ENCODE measurements at regions not wholly inside any gene's neighbourhood (a gene's known extent, or its start where the extent isn't known, plus 50 kb on each side); places are given as distances from the start of the nearest gene placed in this dataset.

DNA sequence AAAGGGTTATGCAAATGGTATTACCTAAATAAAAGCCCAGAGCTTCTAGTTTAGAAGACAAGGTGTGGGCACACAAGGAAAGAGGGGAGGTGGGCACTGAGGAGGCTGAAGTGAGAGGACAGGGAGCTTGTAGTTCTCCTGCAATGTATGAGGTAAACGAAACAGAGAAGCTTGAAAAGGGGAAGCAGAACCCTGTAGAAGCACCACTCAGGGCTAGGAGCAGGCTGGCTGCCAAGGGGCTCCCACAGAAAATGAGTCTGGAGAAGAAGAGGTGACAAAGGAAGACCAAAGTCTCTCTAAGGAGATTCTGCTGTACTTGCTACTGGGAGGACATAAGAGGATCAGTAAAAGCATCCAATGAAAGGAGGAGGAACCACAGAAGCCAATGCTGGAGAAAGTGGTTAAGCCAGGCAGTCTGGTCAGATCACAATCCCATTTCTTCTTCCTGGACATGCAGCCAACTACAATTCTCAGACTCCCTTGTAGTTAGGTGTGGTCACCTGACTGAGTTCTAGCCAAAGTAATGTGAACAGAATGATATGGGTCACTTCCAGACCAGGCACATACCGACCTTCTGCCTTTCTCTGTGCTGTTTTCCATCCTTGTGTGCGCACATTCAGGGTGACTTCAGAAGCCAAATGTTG lies 174.5 kb upstream of the MAP3K1 start:
- Histone ChIP-seq H3K4me3 (replicated peaks in 1 of 3; ENCODE audit: low read depth in 2 of 3, low read length in 3 of 3) (peak overlapping the region in 1 of 3 experiments; percentile 18), H3K9me3 (replicated peaks in 1 of 2; ENCODE audit: control insufficient read depth in 1 of 2, insufficient read depth in 1 of 2, low read length in 2 of 2) (no peaks in the 10 kb centered on the region), H3K27me3 (ENCODE audit: control insufficient read depth in 2 of 2, insufficient read depth in 2 of 2, low read length in 2 of 2) (no peaks in the 10 kb centered on the region), H3K79me2 (ENCODE audit: insufficient read depth, low read length) (no peaks in the 10 kb centered on the region), H2AFZ (ENCODE audit: insufficient read depth, low read depth, low read length, poor library complexity, severe bottlenecking) (peak overlapping the region; percentile 37), H3K36me3 (replicated peaks in 1 of 2; ENCODE audit: control insufficient read depth in 1 of 2, insufficient read depth in 2 of 2, low read length in 2 of 2) (no peaks in the 10 kb centered on the region), H3K4me2 (replicated peaks; ENCODE audit: extremely low read depth, low read length, poor library complexity, severe bottlenecking) (peak overlapping the region; percentile 13), H3K4me1 (ENCODE audit: control insufficient read depth in 1 of 2, insufficient read depth in 2 of 2, low read length in 2 of 2) (peaks cover 26 to 30% of the 10 kb centered on the region in 2 donors), H3K9ac (ENCODE audit: insufficient read depth, low read length, poor library complexity, severe bottlenecking) (no peak overlapping the region), H3K27ac (ENCODE audit: low read depth in 1 of 2, low read length in 2 of 2) (peak overlapping the region; percentile 5 to 53), H4K20me1 (ENCODE audit: insufficient read depth, low read length) (no peaks in the 10 kb centered on the region)
- TF ChIP-seq, protein P1, sequence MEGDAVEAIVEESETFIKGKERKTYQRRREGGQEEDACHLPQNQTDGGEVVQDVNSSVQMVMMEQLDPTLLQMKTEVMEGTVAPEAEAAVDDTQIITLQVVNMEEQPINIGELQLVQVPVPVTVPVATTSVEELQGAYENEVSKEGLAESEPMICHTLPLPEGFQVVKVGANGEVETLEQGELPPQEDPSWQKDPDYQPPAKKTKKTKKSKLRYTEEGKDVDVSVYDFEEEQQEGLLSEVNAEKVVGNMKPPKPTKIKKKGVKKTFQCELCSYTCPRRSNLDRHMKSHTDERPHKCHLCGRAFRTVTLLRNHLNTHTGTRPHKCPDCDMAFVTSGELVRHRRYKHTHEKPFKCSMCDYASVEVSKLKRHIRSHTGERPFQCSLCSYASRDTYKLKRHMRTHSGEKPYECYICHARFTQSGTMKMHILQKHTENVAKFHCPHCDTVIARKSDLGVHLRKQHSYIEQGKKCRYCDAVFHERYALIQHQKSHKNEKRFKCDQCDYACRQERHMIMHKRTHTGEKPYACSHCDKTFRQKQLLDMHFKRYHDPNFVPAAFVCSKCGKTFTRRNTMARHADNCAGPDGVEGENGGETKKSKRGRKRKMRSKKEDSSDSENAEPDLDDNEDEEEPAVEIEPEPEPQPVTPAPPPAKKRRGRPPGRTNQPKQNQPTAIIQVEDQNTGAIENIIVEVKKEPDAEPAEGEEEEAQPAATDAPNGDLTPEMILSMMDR (IDR thresholded peaks at IDR 0.05) = no peak
- Mint-ChIP-seq H3K4me1 (peaks cover 34% of the 10 kb centered on the region), H3K27me3 (ENCODE audit: low read depth in 3 of 3) (peaks cover 0 to 2% (median 0%) of the 10 kb centered on the region in 3 donors), H3K9me3 (peaks cover 0 to 2% (median 0%) of the 10 kb centered on the region in 7 donors), H3K36me3 (no peaks in the 10 kb centered on the region), H3K27ac (peak overlapping the region; percentile 20 to 84 (median 77)), H3K4me3 (peak overlapping the region in 1 of 2 donors; percentile 52)
- WGBS (ENCODE audit: insufficient coverage) = 43% methylated on average over 2 of the region's 3 CpGs
- peak; percentile 58 to 79 (median 61) for DNase-seq
- intact Hi-C loops (cut with micrococcal nuclease) = no loop called here

DNA sequence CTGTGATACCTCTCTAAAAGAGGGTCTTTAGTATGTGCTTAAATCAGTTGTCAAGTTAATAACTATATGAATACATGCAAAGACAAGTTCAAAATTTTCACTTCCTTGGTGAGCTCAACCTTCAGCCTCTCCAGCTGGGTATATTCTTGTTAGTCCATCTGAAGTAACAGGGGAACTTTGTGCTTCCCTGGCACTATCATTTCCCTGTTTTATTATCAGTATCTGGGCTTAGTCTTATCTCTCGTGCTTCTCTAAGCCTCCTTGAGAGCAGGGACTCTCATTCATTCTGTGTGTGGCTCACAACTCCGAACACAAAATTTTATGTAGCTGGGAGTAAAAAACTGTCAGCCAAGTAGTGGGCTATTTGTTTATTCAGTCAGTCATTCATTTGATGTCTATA lies 175.9 kb upstream of the MAP3K1 start:
- H3K4me3 Mint-ChIP-seq = no peak overlapping the region

More for the DNA sequence above, 175.9 kb upstream of the MAP3K1 start:
- no peak overlapping the region for H3K4me3 ChIP-seq (replicated peaks in 1 of 3; ENCODE audit: low read depth in 2 of 3, low read length in 3 of 3)
- no peaks in the 10 kb centered on the region for H3K9me3 ChIP-seq (replicated peaks in 1 of 2; ENCODE audit: control insufficient read depth in 1 of 2, insufficient read depth in 1 of 2, low read length in 2 of 2)
- intact Hi-C loops (cut with micrococcal nuclease) = no loop called here
- H3K27ac ChIP-seq (ENCODE audit: low read depth in 1 of 2, low read length in 2 of 2) = no peak overlapping the region
- H3K9ac ChIP-seq (ENCODE audit: insufficient read depth, low read length, poor library complexity, severe bottlenecking) = no peak overlapping the region
- H3K4me1 Mint-ChIP-seq = peaks cover 34% of the 10 kb centered on the region
- no peaks in the 10 kb centered on the region for H3K36me3 ChIP-seq (replicated peaks in 1 of 2; ENCODE audit: control insufficient read depth in 1 of 2, insufficient read depth in 2 of 2, low read length in 2 of 2)
- DNase-seq = peak in 1 of 3 donors; percentile 20
- peaks cover 0 to 2% (median 0%) of the 10 kb centered on the region in 3 donors for H3K27me3 Mint-ChIP-seq (ENCODE audit: low read depth in 3 of 3)
- H4K20me1 ChIP-seq (ENCODE audit: insufficient read depth, low read length) = no peaks in the 10 kb centered on the region
- H3K79me2 ChIP-seq (ENCODE audit: insufficient read depth, low read length) = no peaks in the 10 kb centered on the region
- peaks cover 26 to 30% of the 10 kb centered on the region in 2 donors for H3K4me1 ChIP-seq (ENCODE audit: control insufficient read depth in 1 of 2, insufficient read depth in 2 of 2, low read length in 2 of 2)
- H3K27ac Mint-ChIP-seq = peak overlapping the region in 1 of 7 donors; percentile 11
- no CpG with 5 or more reads among the region's 2 CpGs for WGBS (ENCODE audit: insufficient coverage)
- H3K4me2 ChIP-seq (replicated peaks; ENCODE audit: extremely low read depth, low read length, poor library complexity, severe bottlenecking) = no peak overlapping the region
- TF ChIP-seq, protein P1 (IDR thresholded peaks at IDR 0.05) = no peak
- H3K9me3 Mint-ChIP-seq = peaks cover 0 to 2% (median 0%) of the 10 kb centered on the region in 7 donors
- H2AFZ ChIP-seq (ENCODE audit: insufficient read depth, low read depth, low read length, poor library complexity, severe bottlenecking) = no peak overlapping the region
- H3K27me3 ChIP-seq (ENCODE audit: control insufficient read depth in 2 of 2, insufficient read depth in 2 of 2, low read length in 2 of 2) = no peaks in the 10 kb centered on the region
- H3K36me3 Mint-ChIP-seq = no peaks in the 10 kb centered on the region
